ENCODE measurements at regions not wholly inside any gene's neighbourhood (a gene's known extent, or its start where the extent isn't known, plus 50 kb on each side); places are given as distances from the start of the nearest gene placed in this dataset.

GRCh38 chr13:22235950-22236290 lies 565.0 kb downstream of the FGF9 start:
- TF ChIP-seq MAX (IDR thresholded peaks at IDR 0.05) (no peak), POLR2AphosphoS5 (IDR thresholded peaks at IDR 0.05; ENCODE audit: low read depth, low read length) (no peak), ZFX (IDR thresholded peaks at IDR 0.05) (no peak), ZNF274 (IDR thresholded peaks at IDR 0.05; ENCODE audit: low read depth, low read length) (no peak), CBX3 (IDR thresholded peaks at IDR 0.05; ENCODE audit: low read depth) (no peak), ELF1 (IDR thresholded peaks at IDR 0.05; ENCODE audit: borderline replicate concordance, low read depth) (no peak), SRF (IDR thresholded peaks at IDR 0.05; ENCODE audit: low read depth) (no peak), EZH2phosphoT487 (IDR thresholded peaks at IDR 0.05; ENCODE audit: borderline replicate concordance) (no peak)
- no TSS peak for BruUV-seq (replicated peaks)
- CTCF ChIA-PET = no interaction called here
- H2AFZ ChIP-seq (ENCODE audit: low read depth, low read length, poor library complexity, severe bottlenecking) = no peak overlapping the region
- H3K9me3 ChIP-seq (ENCODE audit: control insufficient read depth in 1 of 2, insufficient read depth in 1 of 2, low read depth in 1 of 2, low read length in 2 of 2) = no peaks in the 10 kb centered on the region
- H3K79me2 ChIP-seq (ENCODE audit: insufficient read depth, low read length) = no peaks in the 10 kb centered on the region
- peak overlapping the region; percentile 55 for H3K4me2 ChIP-seq (ENCODE audit: low read length)
- DNase-seq (ENCODE audit: low read depth, low spot score) (no peak), ATAC-seq (peak; percentile 54; the same call in 1 of the 2 replicates)
- H3K9ac ChIP-seq (ENCODE audit: low read length) = no peak overlapping the region
- H3K9me2 ChIP-seq (ENCODE audit: insufficient read depth) = no peaks in the 10 kb centered on the region
- H3K4me1 ChIP-seq (ENCODE audit: control insufficient read depth in 1 of 2, insufficient read depth in 2 of 2, low read length in 2 of 2) = peaks cover 13 to 18% of the 10 kb centered on the region in 2 experiments
- H3K36me3 ChIP-seq (ENCODE audit: control insufficient read depth in 1 of 2, insufficient read depth in 2 of 2, low read length in 2 of 2) = no peaks in the 10 kb centered on the region
- intact Hi-C loops (cut with micrococcal nuclease) = no loop called here
- POLR2A ChIA-PET = interaction anchor here (0.9 to 1.3 kb wide), 2 partner anchors 9 to 13 kb away, joined by 3 read pairs; no protein-coding TSS in a partner anchor
- H3K4me3 ChIP-seq (replicated peaks in 1 of 2; ENCODE audit: low read depth in 1 of 2, low read length in 2 of 2) = no peak overlapping the region
- H4K20me1 ChIP-seq (ENCODE audit: insufficient read depth) = no peaks in the 10 kb centered on the region
- RAD21 ChIA-PET (ENCODE audit: low non-redundant PET in 1 of 2, low total read pairs in 2 of 2, uncharacterized antibody in 2 of 2, unreplicated experiment in 2 of 2) = no interaction called here
- H3K27me3 ChIP-seq (ENCODE audit: insufficient read depth, low read length) = no peaks in the 10 kb centered on the region
- peak overlapping the region; percentile 49 for H3K27ac ChIP-seq (ENCODE audit: low read depth, low read length)

- POLR2A ChIA-PET = no interaction called here
- H3K27me3 ChIP-seq (ENCODE audit: insufficient read depth, low read length) = no peaks in the 10 kb centered on the region
- TF ChIP-seq MAX (IDR thresholded peaks at IDR 0.05) = no peak
- no peak for TF ChIP-seq CBX3 (IDR thresholded peaks at IDR 0.05; ENCODE audit: low read depth)
- no peak for TF ChIP-seq ATF3 (IDR thresholded peaks at IDR 0.05)
- no peak for TF ChIP-seq TCF7L2 (IDR thresholded peaks at IDR 0.05; ENCODE audit: borderline replicate concordance, extremely low read depth, insufficient read depth, insufficient read length)
- TF ChIP-seq ELF1 (IDR thresholded peaks at IDR 0.05; ENCODE audit: borderline replicate concordance, low read depth) = no peak
- TF ChIP-seq SIN3A (IDR thresholded peaks at IDR 0.05; ENCODE audit: low read depth) = no peak
- TF ChIP-seq REST (IDR thresholded peaks at IDR 0.05; ENCODE audit: low read depth) = no peak
- TF ChIP-seq POLR2AphosphoS5 (IDR thresholded peaks at IDR 0.05; ENCODE audit: low read depth, low read length) = no peak
- no peak for TF ChIP-seq YY1 (IDR thresholded peaks at IDR 0.05; ENCODE audit: extremely low read depth, insufficient replicate concordance, low read depth, low read length)
- TF ChIP-seq POLR2A (IDR thresholded peaks at IDR 0.05; ENCODE audit: borderline replicate concordance, extremely low read depth, insufficient read depth, insufficient read length) = no peak
- no peak for TF ChIP-seq CEBPB (IDR thresholded peaks at IDR 0.05; ENCODE audit: low read depth)
- no peak for TF ChIP-seq EZH2phosphoT487 (IDR thresholded peaks at IDR 0.05; ENCODE audit: borderline replicate concordance)
- no peak for TF ChIP-seq EGR1 (IDR thresholded peaks at IDR 0.05; ENCODE audit: low read depth)
Observed at GRCh38 chr13:22238269-22238668, 567.4 kb downstream of the FGF9 start.

More at GRCh38 chr13:22238269-22238668, 567.4 kb downstream of the FGF9 start:
- Histone ChIP-seq H3K36me3 (ENCODE audit: control insufficient read depth in 1 of 2, insufficient read depth in 2 of 2, low read length in 2 of 2) (no peaks in the 10 kb centered on the region), H3K4me1 (ENCODE audit: control insufficient read depth in 1 of 2, insufficient read depth in 2 of 2, low read length in 2 of 2) (peaks cover 13 to 18% of the 10 kb centered on the region in 2 experiments), H3K4me3 (replicated peaks in 1 of 2; ENCODE audit: low read depth in 1 of 2, low read length in 2 of 2) (no peak overlapping the region), H3K9me3 (ENCODE audit: control insufficient read depth in 1 of 2, insufficient read depth in 1 of 2, low read depth in 1 of 2, low read length in 2 of 2) (no peaks in the 10 kb centered on the region), H3K9ac (ENCODE audit: low read length) (no peak overlapping the region), H3K9me2 (ENCODE audit: insufficient read depth) (no peaks in the 10 kb centered on the region), H4K20me1 (ENCODE audit: insufficient read depth) (no peaks in the 10 kb centered on the region), H3K79me2 (ENCODE audit: insufficient read depth, low read length) (no peaks in the 10 kb centered on the region), H3K4me2 (ENCODE audit: low read length) (no peak overlapping the region), H2AFZ (ENCODE audit: low read depth, low read length, poor library complexity, severe bottlenecking) (no peak overlapping the region), H3K27ac (ENCODE audit: low read depth, low read length) (no peak overlapping the region)
- BruUV-seq (replicated peaks) = no TSS peak
- ATAC-seq (no peak), DNase-seq (ENCODE audit: low read depth, low spot score) (no peak)
- ChIA-PET RAD21 (ENCODE audit: low non-redundant PET in 1 of 2, low total read pairs in 2 of 2, uncharacterized antibody in 2 of 2, unreplicated experiment in 2 of 2) (no interaction called here), CTCF (no interaction called here)
- intact Hi-C loops (cut with micrococcal nuclease) = no loop called here

All from HCT116 (cell line).